Endodermal cell (in vitro differentiated cells): ENCODE measurements at regions not wholly inside any gene's neighbourhood (a gene's known extent, or its start where the extent isn't known, plus 50 kb on each side); places are given as distances from the start of the nearest gene placed in this dataset.

Source experiments
- DNase-seq: peaks from one replicate; pipeline ENCODE4 v3.0.0-alpha.2; 2017
- H3K27ac ChIP-seq: 2 replicates; pipeline ENCODE4 v1.5.1; 2013; ENCODE audit warnings: mild to moderate bottlenecking, low read depth, low read length, moderate library complexity
- H3K27me3 ChIP-seq: 2 replicates; pipeline ENCODE4 v1.6.1; 2013; ENCODE audit warnings: mild to moderate bottlenecking, low read length, moderate library complexity; ENCODE audit not compliant: insufficient read depth, control insufficient read depth, poor library complexity, severe bottlenecking
- H3K36me3 ChIP-seq: 2 replicates; pipeline ENCODE4 v1.7.0; 2013; ENCODE audit warnings: mild to moderate bottlenecking, low read length, moderate library complexity; ENCODE audit not compliant: control insufficient read depth, insufficient read depth
- H3K4me1 ChIP-seq: one replicate; pipeline ENCODE4 v1.7.0; 2013; ENCODE audit warnings: low read length; ENCODE audit not compliant: control insufficient read depth, insufficient read depth
- H3K4me3 ChIP-seq: 2 replicates; pipeline ENCODE4 v1.5.1; 2013; ENCODE audit warnings: mild to moderate bottlenecking, low read length, moderate library complexity
- H3K9ac ChIP-seq: 2 replicates; pipeline ENCODE4 v1.6.1; 2013; ENCODE audit warnings: mild to moderate bottlenecking, low read length, moderate library complexity; ENCODE audit not compliant: poor library complexity, severe bottlenecking; ENCODE audit errors: extremely low read depth
- H3K9me3 ChIP-seq: 2 replicates; pipeline ENCODE4 v1.6.1; 2013; ENCODE audit warnings: mild to moderate bottlenecking, low read length, moderate library complexity; ENCODE audit not compliant: control insufficient read depth
- H3K27ac Mint-ChIP-seq: 2 replicates; pipeline ENCODE4 v1.8.0; 2020; ENCODE audit warnings: mixed read lengths
- H3K27me3 Mint-ChIP-seq: 2 replicates; pipeline ENCODE4 v1.8.0; 2021; ENCODE audit warnings: mild to moderate bottlenecking, mixed read lengths; ENCODE audit not compliant: insufficient read depth
- H3K36me3 Mint-ChIP-seq: 2 replicates; pipeline ENCODE4 v1.8.0; 2020; ENCODE audit warnings: low read depth, mixed read lengths
- H3K4me1 Mint-ChIP-seq: 2 replicates; pipeline ENCODE4 v1.8.0; 2020; ENCODE audit warnings: mixed read lengths
- H3K4me3 Mint-ChIP-seq: 2 replicates; pipeline ENCODE4 v1.8.0; 2020; ENCODE audit warnings: mild to moderate bottlenecking, moderate library complexity, mixed read lengths
- H3K9me3 Mint-ChIP-seq: 2 replicates; pipeline ENCODE4 v1.8.0; 2020; ENCODE audit warnings: mild to moderate bottlenecking, mixed read lengths
- WGBS, 2 experiments: methylation state at CpG; one replicate each; pipeline versions ENCODE4 v1.1.5 to v1.1.7; 2013; ENCODE audit warnings: missing lambda C conversion rate in 2 of 2, mixed read lengths in 1 of 2; ENCODE audit not compliant: insufficient coverage in 1 of 2, insufficient read length in 1 of 2; 5-methylcytosine and 5-hydroxymethylcytosine counted together
- TF ChIP-seq, protein P1 (sequence below): fragments of 200-600 bp; sonication (generic); conservative IDR thresholded peaks from 2 replicates; pipeline ENCODE4 v1.5.0; 2021; ENCODE audit warnings: antibody characterized with exemption, mild to moderate bottlenecking

DNA sequence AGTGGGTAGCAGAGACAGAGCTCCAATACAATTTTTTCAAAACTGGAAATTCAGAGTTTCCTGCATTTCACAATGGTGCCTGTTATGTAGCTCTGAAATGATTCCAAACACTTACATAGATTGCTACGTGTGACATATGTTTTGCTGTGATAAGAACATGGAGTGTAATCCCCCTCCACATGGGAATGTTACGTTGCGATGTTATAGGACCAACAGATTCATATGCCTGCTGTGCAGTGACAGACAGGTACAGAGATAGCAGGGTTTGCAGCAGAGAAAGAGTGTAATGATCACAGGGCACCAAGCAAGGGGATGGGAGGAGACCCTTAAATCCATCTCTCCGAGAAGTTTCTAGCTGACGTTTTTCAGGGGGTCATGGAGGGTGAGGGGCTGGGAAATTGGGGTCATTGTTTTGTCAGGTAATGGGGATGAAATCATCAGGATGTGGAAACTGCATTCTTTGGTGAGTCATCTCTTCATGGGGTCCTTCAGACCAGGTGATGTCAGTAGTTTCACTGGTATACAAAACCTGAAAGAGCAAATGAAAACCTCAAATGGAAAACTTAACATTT is 76.6 kb upstream of the OSBPL8 start:
- Mint-ChIP-seq H3K36me3 (no peaks in the 10 kb centered on the region), H3K4me3 (no peak overlapping the region), H3K4me1 (peaks cover 26% of the 10 kb centered on the region), H3K27ac (peak overlapping the region; percentile 71), H3K27me3 (no peaks in the 10 kb centered on the region), H3K9me3 (no peaks in the 10 kb centered on the region)
- H3K36me3 ChIP-seq, result no peaks in the 10 kb centered on the region
- H3K9me3 ChIP-seq, result no peaks in the 10 kb centered on the region
- H3K27me3 ChIP-seq, result no peaks in the 10 kb centered on the region
- H3K9ac ChIP-seq, result no peak overlapping the region
- TF ChIP-seq, protein P1, sequence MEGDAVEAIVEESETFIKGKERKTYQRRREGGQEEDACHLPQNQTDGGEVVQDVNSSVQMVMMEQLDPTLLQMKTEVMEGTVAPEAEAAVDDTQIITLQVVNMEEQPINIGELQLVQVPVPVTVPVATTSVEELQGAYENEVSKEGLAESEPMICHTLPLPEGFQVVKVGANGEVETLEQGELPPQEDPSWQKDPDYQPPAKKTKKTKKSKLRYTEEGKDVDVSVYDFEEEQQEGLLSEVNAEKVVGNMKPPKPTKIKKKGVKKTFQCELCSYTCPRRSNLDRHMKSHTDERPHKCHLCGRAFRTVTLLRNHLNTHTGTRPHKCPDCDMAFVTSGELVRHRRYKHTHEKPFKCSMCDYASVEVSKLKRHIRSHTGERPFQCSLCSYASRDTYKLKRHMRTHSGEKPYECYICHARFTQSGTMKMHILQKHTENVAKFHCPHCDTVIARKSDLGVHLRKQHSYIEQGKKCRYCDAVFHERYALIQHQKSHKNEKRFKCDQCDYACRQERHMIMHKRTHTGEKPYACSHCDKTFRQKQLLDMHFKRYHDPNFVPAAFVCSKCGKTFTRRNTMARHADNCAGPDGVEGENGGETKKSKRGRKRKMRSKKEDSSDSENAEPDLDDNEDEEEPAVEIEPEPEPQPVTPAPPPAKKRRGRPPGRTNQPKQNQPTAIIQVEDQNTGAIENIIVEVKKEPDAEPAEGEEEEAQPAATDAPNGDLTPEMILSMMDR, result no peak
- H3K4me3 ChIP-seq, result no peak overlapping the region
- H3K4me1 ChIP-seq, result peaks cover 9% of the 10 kb centered on the region
- 69 to 73% methylated on average over 5 of the region's 5 CpGs for WGBS, 2 experiments
- no peak overlapping the region for H3K27ac ChIP-seq
- peak; percentile 79 for DNase-seq

DNA sequence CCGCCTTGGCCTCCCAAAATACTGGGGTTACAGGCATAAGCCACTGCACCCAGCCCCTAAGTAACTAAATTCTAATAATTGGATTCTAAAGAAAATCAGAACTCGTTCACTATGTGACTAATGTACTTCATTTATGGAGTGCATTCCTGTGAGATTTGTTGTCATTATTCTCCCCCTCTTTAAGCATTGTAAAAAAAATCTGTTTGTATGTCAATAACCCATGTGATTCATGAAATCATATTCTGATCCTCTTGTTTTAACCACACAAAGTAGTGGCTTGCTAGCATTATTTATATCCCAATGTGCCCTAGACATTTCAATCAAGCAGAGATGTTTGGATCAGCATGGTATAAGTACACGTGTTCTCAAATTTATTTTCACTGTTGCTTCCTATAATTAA is 78.2 kb upstream of the OSBPL8 start:
- WGBS, 2 experiments, result 95% methylated on average over 3 of the region's 3 CpGs; no CpG with 5 or more reads in 1 of the 2 experiments
- Histone ChIP-seq H3K4me1 (peaks cover 4% of the 10 kb centered on the region), H3K9ac (no peak overlapping the region), H3K36me3 (no peaks in the 10 kb centered on the region), H3K27ac (no peak overlapping the region), H3K9me3 (no peaks in the 10 kb centered on the region), H3K27me3 (no peaks in the 10 kb centered on the region), H3K4me3 (no peak overlapping the region)
- H3K27me3 Mint-ChIP-seq, result no peaks in the 10 kb centered on the region
- no peak for DNase-seq
- no peaks in the 10 kb centered on the region for H3K36me3 Mint-ChIP-seq
- H3K4me1 Mint-ChIP-seq, result peaks cover 20% of the 10 kb centered on the region
- TF ChIP-seq, protein P1, result no peak
- no peaks in the 10 kb centered on the region for H3K9me3 Mint-ChIP-seq
- no peak overlapping the region for H3K4me3 Mint-ChIP-seq
- no peak overlapping the region for H3K27ac Mint-ChIP-seq

DNA sequence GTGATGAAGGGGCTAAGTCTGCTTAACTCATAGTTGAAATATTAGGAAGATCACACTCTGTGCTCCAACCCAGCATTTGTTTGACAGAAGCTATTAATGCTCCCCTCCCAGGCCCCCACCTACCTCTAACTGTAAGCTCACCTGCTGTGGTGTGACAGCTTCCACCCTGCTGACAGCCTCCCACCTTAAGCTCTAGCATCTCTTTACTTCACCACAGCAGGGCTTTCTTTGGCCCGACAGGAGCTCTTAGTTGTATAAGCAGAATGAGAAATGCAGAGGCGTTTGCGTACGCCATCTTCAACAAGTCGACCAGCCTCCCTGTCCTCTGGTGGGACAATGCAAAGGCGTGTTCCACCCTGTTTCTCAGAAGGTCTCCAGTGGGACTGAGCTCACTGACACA is 80.1 kb upstream of the OSBPL8 start:
- Mint-ChIP-seq H3K4me3 (no peak overlapping the region), H3K9me3 (no peaks in the 10 kb centered on the region), H3K36me3 (no peaks in the 10 kb centered on the region), H3K4me1 (peaks cover 7% of the 10 kb centered on the region), H3K27me3 (no peaks in the 10 kb centered on the region), H3K27ac (no peak overlapping the region)
- H3K36me3 ChIP-seq, result no peaks in the 10 kb centered on the region
- no peaks in the 10 kb centered on the region for H3K27me3 ChIP-seq
- TF ChIP-seq, protein P1, result no peak
- 79 to 81% methylated on average over 5 to 6 of the region's 6 CpGs for WGBS, 2 experiments
- no peaks in the 10 kb centered on the region for H3K9me3 ChIP-seq
- H3K27ac ChIP-seq, result no peak overlapping the region
- no peak overlapping the region for H3K9ac ChIP-seq
- no peak overlapping the region for H3K4me3 ChIP-seq
- no peaks in the 10 kb centered on the region for H3K4me1 ChIP-seq
- no peak for DNase-seq
